CD4-positive, alpha-beta T cell (primary cell): ENCODE measurements at regions not wholly inside any gene's neighbourhood (a gene's known extent, or its start where the extent isn't known, plus 50 kb on each side); places are given as distances from the start of the nearest gene placed in this dataset.
"Not testable (repeated sequence)": the region's sequence is repeated elsewhere in the genome, so short reads cannot be mapped to it uniquely, and the experiment has no call there.

Source experiments
- ATAC-seq: fragments of 200-7000 bp; cut with Tn5 transposase; one replicate; pipeline ENCODE4 v1.10.0; 2022; ENCODE audit warnings: mild to moderate bottlenecking; ENCODE audit not compliant: poor library complexity
- CTCF ChIA-PET: fragments of 350-600 bp; sonication (Branson Sonifier 250); formaldehyde crosslinking; loops from one replicate; lab custom pipeline; 2021; ENCODE audit warnings: antibody characterized with exemption, inconsistent platforms; lab: Charles Lee
- POLR2A ChIA-PET: fragments of 350-600 bp; sonication (Branson Sonifier 250); formaldehyde crosslinking; loops from one replicate; lab custom pipeline; 2021; ENCODE audit warnings: antibody characterized with exemption, inconsistent platforms; lab: Charles Lee
- DNase-seq, 14 experiments: peaks; one replicate each; pipeline ENCODE4 v3.0.0-alpha.2; 2013 to 2020; ENCODE audit warnings: mixed read lengths in 2 of 14
- H3K27ac ChIP-seq, 2 donors: one replicate each; pipeline versions ENCODE4 v1.5.1 to v1.7.0; 2013; ENCODE audit warnings: low read length in 2 of 2, low read depth in 1 of 2, mild to moderate bottlenecking in 1 of 2
- H3K27me3 ChIP-seq, 2 experiments: 1 replicate in 1 of 2; 2 replicates in 1 of 2; pipeline versions ENCODE4 v1.6.1 to v1.7.0; 2013; ENCODE audit warnings: low read length in 2 of 2, control low read depth in 1 of 2, mild to moderate bottlenecking in 1 of 2, moderate library complexity in 1 of 2; ENCODE audit not compliant: insufficient read depth in 2 of 2, control insufficient read depth in 1 of 2
- H3K36me3 ChIP-seq: one replicate; pipeline ENCODE4 v1.6.1; 2013; ENCODE audit warnings: low read length, control low read depth; ENCODE audit not compliant: insufficient read depth
- H3K4me1 ChIP-seq: one replicate; pipeline ENCODE4 v1.6.1; 2013; ENCODE audit warnings: low read length, control low read depth; ENCODE audit not compliant: insufficient read depth
- H3K4me3 ChIP-seq: one replicate; pipeline ENCODE4 v1.5.1; 2013; ENCODE audit warnings: mild to moderate bottlenecking, low read length, moderate library complexity
- H3K9me3 ChIP-seq, 2 experiments: 1 replicate in 1 of 2; 2 replicates in 1 of 2; pipeline versions ENCODE4 v1.6.1 to v1.7.0; 2013; ENCODE audit warnings: low read length in 2 of 2, mild to moderate bottlenecking in 2 of 2, control low read depth in 1 of 2, moderate library complexity in 1 of 2; ENCODE audit not compliant: control insufficient read depth in 1 of 2, insufficient read depth in 1 of 2
- H3K27ac Mint-ChIP-seq: one replicate; pipeline ENCODE4 v1.8.0; 2020; ENCODE audit warnings: mixed read lengths
- H3K27me3 Mint-ChIP-seq: one replicate; pipeline ENCODE4 v1.8.0; 2021; ENCODE audit warnings: mixed read lengths
- H3K36me3 Mint-ChIP-seq: one replicate; pipeline ENCODE4 v1.8.0; 2021; ENCODE audit warnings: low read depth, mixed read lengths
- H3K4me1 Mint-ChIP-seq: one replicate; pipeline ENCODE4 v1.8.0; 2021; ENCODE audit warnings: low read depth, mixed read lengths
- H3K4me3 Mint-ChIP-seq: one replicate; pipeline ENCODE4 v1.8.0; 2020; ENCODE audit warnings: mild to moderate bottlenecking, mixed read lengths
- H3K9me3 Mint-ChIP-seq: one replicate; pipeline ENCODE4 v1.8.0; 2020; ENCODE audit warnings: mixed read lengths
- intact Hi-C, 2 experiments: fragments of 100-400 bp; cut with DNase I in 1 of 2; cut with micrococcal nuclease in 1 of 2; formaldehyde crosslinking; loops; one replicate each; pipeline versions ENCODE4 v1.15.1 to v1.9.0; 2023 to 2025; cut with DNase I, micrococcal nuclease
- TF ChIP-seq, protein P1 (sequence below): fragments of 200-600 bp; IDR thresholded peaks from one replicate; pipeline ENCODE4 v1.8.0; 2022; ENCODE audit warnings: antibody characterized with exemption, mild to moderate bottlenecking

DNA sequence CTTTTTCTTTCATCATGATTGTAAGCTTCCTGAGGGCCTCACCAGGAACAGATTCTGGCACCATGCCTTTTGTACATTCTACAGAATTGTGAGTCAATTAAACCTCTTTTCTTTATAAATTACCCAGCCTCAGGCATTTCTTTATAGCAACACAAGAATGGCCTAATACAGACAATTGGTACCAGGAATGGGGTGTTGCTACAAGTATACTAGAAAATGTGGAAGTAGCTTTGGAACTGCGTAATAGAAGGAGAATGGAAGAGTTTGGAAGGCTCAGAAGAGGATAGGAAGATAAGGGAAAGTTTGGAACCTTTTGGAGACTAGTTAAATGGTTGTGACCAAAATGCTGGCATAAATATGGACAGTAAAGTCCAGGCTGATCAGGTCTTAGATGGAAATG lies 108.9 kb upstream of the PLSCR4 start:
- Histone ChIP-seq H3K27ac (no peak overlapping the region), H3K27me3 (no peaks in the 10 kb centered on the region), H3K4me1 (no peaks in the 10 kb centered on the region), H3K36me3 (no peaks in the 10 kb centered on the region), H3K4me3 (no peak overlapping the region), H3K9me3 (peaks cover 0 to 4% of the 10 kb centered on the region in 2 experiments)
- Mint-ChIP-seq H3K4me1 (no peaks in the 10 kb centered on the region), H3K4me3 (no peak overlapping the region), H3K27ac (no peak overlapping the region), H3K9me3 (peaks cover 4% of the 10 kb centered on the region), H3K36me3 (no peaks in the 10 kb centered on the region), H3K27me3 (no peaks in the 10 kb centered on the region)
- ChIA-PET CTCF (interaction anchor here (1.2 kb wide), 1 partner anchor 20 kb away, joined by 3 read pairs; no protein-coding TSS in a partner anchor), POLR2A (no interaction called here)
- intact Hi-C loops: no loop called here
- DNase-seq (no peak), ATAC-seq (no peak)
- TF ChIP-seq, protein P1, sequence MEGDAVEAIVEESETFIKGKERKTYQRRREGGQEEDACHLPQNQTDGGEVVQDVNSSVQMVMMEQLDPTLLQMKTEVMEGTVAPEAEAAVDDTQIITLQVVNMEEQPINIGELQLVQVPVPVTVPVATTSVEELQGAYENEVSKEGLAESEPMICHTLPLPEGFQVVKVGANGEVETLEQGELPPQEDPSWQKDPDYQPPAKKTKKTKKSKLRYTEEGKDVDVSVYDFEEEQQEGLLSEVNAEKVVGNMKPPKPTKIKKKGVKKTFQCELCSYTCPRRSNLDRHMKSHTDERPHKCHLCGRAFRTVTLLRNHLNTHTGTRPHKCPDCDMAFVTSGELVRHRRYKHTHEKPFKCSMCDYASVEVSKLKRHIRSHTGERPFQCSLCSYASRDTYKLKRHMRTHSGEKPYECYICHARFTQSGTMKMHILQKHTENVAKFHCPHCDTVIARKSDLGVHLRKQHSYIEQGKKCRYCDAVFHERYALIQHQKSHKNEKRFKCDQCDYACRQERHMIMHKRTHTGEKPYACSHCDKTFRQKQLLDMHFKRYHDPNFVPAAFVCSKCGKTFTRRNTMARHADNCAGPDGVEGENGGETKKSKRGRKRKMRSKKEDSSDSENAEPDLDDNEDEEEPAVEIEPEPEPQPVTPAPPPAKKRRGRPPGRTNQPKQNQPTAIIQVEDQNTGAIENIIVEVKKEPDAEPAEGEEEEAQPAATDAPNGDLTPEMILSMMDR: no peak

DNA sequence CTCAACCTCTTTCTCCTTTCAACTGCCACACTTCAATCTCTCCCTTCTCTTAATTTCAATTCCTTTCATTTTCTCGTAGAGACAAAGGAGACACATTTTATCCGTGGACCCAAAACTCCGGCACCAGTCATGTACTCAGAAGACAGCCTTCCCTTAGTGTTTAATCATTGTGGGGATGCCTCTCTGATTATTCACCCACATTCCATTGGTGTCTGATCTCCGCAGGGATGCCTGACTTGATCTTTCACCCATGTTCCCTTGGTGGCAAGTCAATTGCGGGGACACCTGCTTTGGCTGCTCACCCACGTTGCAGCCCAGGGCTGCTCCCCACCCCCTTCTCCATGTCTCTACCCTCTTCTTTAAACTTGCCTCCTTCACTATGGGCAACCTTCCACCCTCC lies 103.5 kb upstream of the PLSCR4 start:
- H3K27ac ChIP-seq, H3K4me1 Mint-ChIP-seq, H3K27me3 ChIP-seq, DNase-seq, POLR2A ChIA-PET, H3K27me3 Mint-ChIP-seq, H3K36me3 ChIP-seq, H3K9me3 Mint-ChIP-seq, H3K4me3 ChIP-seq, H3K4me1 ChIP-seq, CTCF ChIA-PET, intact Hi-C loops, H3K4me3 Mint-ChIP-seq, H3K36me3 Mint-ChIP-seq, H3K27ac Mint-ChIP-seq, H3K9me3 ChIP-seq, ATAC-seq: not testable (repeated sequence)

DNA sequence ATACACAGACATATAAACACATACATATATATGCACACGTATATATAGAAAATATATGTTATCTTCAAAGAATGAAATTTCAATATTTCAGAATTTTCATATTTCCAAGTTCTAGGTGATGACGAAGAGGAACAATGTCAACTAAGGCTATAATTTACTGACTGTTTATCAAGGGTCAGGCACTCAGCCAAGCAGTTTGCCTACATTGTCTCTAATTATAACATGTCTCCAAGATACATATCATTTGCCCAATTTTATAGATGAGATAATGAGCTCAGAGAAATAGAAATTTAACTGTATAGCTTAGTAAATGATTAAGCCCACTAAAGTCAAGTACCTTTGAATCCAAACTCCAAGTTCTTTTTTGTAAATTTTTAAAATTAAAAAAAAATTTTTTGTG lies 99.9 kb upstream of the PLSCR4 start:
- no peaks in the 10 kb centered on the region for H3K36me3 Mint-ChIP-seq
- no peak overlapping the region for H3K4me3 Mint-ChIP-seq
- ChIA-PET CTCF (no interaction called here), POLR2A (no interaction called here)
- Histone ChIP-seq H3K27ac (no peak overlapping the region), H3K36me3 (no peaks in the 10 kb centered on the region), H3K9me3 (no peaks in the 10 kb centered on the region), H3K27me3 (no peaks in the 10 kb centered on the region), H3K4me3 (no peak overlapping the region), H3K4me1 (no peaks in the 10 kb centered on the region)
- intact Hi-C loops: no loop called here
- DNase-seq: no peak
- no peaks in the 10 kb centered on the region for H3K4me1 Mint-ChIP-seq
- no peak overlapping the region for H3K27ac Mint-ChIP-seq
- no peak for ATAC-seq
- H3K9me3 Mint-ChIP-seq: no peaks in the 10 kb centered on the region
- H3K27me3 Mint-ChIP-seq: no peaks in the 10 kb centered on the region
- TF ChIP-seq, protein P1: no peak

DNA sequence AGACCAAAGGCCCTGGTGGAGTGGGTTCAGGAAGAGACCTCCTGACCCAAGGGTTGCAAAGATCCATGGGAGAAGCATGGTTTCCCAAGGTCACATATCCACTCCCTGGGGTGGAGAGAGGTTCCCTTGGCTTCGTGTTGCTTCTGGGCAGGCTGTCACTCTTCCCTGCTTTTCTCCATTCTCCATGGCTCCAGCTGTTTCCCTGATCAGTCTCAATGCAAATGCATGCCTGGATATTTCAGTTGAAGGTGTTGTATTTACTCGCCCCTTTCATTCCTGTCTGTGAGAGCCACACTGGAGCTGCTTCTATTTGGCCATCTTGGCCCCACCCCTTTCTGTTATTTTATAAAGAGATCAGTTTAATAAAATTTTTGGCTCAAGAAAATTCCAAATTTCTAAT lies 95.0 kb upstream of the PLSCR4 start:
- H3K36me3 ChIP-seq: no peaks in the 10 kb centered on the region
- TF ChIP-seq, protein P1: no peak
- H3K9me3 ChIP-seq: no peaks in the 10 kb centered on the region
- H3K4me3 ChIP-seq: no peak overlapping the region
- ATAC-seq (no peak), DNase-seq (no peak)
- H3K27ac Mint-ChIP-seq: no peak overlapping the region
- no peaks in the 10 kb centered on the region for H3K27me3 Mint-ChIP-seq
- ChIA-PET CTCF (no interaction called here), POLR2A (no interaction called here)
- H3K27me3 ChIP-seq: peaks cover 0 to 2% of the 10 kb centered on the region in 2 experiments
- no peaks in the 10 kb centered on the region for H3K36me3 Mint-ChIP-seq
- no peak overlapping the region for H3K27ac ChIP-seq
- no peaks in the 10 kb centered on the region for H3K9me3 Mint-ChIP-seq
- H3K4me1 Mint-ChIP-seq: no peaks in the 10 kb centered on the region
- intact Hi-C loops: no loop called here
- H3K4me3 Mint-ChIP-seq: no peak overlapping the region
- no peaks in the 10 kb centered on the region for H3K4me1 ChIP-seq
